NCI-H446 (cell line): ENCODE measurements at regions not wholly inside any gene's neighbourhood (a gene's known extent, or its start where the extent isn't known, plus 50 kb on each side); places are given as distances from the start of the nearest gene placed in this dataset.
"Not testable (repeated sequence)": the region's sequence is repeated elsewhere in the genome, so short reads cannot be mapped to it uniquely, and the experiment has no call there.

Experiments
- DNase-seq, 2 experiments: peaks; one replicate each; lab custom pipeline; 2025; lab: John Stamatoyannopoulos, UW

DNA sequence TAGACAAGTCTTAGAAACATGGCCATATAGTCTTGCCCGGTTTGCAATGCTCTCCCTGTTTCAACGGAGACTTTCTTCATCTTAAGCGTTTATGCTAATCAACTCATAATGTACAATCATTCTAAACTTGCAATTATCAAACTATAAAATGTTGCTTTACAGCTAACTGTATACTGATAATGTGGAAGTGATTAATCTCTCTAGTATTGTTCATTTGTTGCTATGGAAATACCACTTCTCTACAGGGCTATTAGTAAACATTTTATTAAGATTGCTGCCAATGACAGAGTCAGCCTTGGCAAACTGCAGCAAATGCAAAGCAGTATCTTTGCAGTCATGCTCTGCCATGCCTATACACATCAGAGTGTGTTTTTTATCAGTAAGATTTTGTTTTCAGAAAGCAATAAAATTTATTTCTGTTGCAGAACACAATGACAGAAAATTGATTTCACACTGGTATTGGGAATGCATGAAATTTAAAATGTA, 1201.8 kb upstream of the CDH2 start:
- DNase-seq, result no peak

DNA sequence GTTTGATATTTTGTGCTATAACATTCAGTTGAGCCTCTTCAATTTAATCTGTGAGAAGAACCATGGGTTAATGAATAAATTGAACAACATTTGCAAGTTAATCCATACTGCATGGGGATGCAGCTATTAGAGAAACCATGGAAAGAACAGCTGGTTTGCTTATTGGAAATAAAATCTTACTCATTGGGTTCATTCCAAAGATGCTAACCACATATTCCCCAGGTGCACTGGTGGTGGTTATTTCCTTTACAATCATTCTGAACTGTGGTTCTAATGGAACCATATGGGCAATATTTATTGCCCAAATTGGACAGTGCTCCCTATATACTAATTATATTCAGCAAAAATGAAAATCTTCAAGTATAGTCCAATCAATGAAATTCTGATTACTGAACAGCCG, 1200.4 kb upstream of the CDH2 start:
- no peak for DNase-seq

DNA sequence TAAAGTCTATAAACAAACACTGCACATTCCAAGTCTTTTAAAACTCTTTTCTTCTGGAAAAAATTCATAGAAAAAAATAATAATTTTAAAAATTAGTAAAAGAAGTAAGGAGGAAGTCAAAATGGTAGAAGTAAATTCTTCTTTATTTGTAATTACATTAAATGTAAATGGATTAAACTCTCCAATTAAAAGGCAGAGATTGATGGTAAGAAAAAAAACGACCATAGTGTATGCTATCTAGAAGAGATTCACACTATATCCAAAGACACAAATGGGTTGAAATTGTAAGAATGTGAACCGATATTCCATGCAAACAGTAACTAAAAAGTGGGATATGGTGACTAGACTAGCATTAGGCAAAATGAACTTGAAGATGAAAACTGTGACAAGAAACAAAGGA, 1196.1 kb upstream of the CDH2 start:
- DNase-seq, result no peak

DNA sequence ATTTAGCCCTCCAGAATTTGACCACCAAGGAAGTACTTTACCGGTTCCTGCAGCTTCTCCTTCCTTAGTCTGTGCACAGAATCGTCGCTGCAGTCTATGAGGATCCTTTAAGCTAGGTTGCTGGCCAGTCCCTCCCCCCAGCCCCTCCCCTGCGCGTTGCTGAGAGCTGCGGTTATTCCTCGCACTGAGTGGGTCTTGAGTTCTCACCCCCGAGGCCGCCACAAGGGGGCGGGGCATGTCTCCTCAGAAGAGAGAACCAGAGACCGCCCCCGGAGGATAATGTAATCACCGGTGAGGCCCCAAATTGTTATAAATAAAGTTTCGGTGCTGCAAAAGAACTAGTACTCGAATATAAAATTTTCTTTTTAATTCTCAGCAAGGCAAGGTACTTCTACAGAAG, 1184.9 kb upstream of the CDH2 start:
- DNase-seq, result no peak

DNA sequence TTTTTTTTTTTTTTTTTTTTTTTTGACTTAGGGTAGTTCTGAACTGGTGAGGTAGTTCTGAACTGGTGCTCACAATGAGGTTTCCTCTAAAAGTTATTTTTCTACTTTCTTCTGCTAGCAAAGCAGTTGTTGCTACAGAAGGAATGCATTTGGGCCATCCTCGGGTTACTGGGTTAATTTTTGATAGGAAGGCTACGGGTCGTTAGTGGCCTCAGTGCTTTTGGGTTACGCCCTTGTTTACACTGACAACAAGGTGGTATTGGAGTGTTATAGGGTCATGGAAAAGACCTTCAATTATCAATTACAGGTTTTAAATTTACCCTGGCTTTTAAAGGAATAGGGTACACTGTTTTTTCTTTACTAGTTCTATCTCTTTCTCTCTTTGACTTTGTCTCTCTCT, 1183.7 kb upstream of the CDH2 start:
- DNase-seq, result not testable (repeated sequence)

DNA sequence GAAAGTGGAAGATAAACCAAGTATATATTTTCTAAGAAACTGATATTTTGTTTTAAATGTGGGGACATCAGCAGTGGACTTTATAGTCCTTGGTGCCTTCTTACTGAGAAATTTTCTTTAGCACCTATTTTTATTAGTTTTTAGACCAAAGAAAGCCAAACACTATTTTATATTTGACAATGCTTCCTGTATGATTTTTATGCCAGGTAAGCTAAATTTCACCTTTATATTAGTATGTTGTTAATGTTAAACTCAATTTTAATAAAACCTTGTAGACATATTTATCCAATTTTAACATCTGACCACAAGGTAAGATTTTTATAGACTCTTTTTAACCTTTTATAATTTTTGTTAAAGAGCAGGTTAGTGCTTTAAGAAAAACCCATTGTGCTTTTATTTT, 1182.3 kb upstream of the CDH2 start:
- not testable (repeated sequence) for DNase-seq

DNA sequence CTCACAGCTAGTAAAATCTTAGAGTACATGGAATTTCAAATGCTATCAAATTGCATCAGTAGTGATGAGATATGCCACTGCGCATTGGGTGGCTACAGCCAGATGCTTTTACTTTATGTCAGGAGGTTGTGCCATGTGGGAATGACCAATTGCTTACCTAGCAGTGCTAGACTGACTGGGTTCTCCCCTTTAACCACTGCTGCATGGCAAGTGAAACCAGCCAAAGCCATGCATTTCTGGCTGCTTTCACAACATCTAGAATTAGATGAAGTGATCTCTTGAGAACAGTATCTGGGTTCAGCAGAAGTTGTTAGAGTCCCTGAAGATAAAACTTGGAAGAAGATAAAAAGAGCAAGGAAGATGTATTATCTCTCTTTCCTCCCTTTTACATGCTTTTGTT, 1174.2 kb upstream of the CDH2 start:
- DNase-seq, result no peak

DNA sequence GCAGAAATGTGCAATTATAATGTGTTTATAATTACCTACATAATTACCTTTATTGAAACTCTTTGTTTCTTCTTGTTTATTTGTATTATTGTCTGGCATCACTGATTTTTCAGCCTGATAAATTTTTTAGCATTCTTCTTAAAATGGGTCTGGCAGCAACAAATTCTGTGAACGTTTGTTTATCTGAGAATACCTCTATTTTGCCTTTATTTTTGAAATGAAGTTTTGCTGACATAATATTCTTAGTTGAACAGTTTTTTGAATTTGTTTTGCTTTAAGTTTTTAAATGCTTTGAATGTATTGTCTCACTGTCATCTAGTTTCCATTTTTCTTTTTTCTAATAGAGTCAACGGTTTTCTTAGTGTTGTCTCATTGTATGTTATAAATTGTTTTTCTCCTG, 1152.0 kb upstream of the CDH2 start:
- DNase-seq, result no peak

DNA sequence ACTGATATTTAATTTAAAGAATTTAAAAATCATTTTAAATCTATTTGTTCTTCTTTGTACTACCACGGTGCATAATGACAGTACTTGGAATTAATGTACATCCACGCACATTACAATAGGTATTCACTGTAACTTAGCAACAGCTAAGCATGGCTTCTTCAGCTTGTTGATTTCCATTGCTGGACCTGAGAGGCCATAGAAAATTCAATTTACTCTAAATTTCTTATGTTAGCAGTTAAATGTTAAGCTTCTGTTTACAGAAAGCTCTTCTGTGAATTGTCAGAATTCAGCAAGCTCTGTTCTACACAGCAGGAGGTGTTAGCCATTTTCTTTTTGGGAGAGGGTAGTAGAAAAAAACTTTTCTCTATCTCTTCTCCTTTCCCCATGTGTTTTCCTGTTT, 1149.3 kb upstream of the CDH2 start:
- DNase-seq, result no peak

DNA sequence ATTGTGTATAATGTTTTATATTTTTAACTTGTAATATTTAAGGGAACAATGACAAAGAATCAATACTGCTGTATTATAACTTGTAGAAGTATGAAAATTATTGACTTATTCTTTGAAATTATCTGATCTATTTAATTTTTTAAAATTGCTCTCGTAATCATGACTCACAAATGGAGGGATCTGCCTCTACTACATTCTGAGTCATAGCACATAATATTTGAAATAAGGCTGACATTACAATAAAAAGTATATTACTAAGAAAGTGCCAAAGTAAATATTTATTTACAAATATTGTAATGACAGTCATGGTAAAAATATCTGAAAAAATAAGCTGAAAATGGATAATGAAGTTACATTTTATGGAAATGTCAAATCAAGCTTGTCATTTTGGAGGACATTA, 1144.6 kb upstream of the CDH2 start:
- no peak for DNase-seq

DNA sequence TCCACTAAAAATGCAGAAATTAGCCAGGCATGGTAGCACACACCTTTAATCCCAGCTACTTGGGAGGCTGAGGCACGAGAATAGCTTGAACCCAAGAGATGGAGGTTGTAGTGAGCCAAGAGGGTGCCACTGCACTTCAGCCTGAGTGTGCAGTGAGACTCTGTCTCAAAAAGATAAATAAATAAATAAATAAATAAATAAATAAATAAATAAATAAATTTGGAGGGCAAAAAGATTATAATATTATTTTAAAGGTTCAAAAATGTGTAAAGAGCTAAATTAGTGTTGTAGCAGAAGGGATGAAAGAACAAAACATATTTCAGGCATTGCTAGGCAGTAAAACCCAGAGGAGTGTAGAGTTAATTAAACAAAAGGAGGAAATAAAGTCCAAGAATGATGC, 1136.4 kb upstream of the CDH2 start:
- DNase-seq, result no peak

DNA sequence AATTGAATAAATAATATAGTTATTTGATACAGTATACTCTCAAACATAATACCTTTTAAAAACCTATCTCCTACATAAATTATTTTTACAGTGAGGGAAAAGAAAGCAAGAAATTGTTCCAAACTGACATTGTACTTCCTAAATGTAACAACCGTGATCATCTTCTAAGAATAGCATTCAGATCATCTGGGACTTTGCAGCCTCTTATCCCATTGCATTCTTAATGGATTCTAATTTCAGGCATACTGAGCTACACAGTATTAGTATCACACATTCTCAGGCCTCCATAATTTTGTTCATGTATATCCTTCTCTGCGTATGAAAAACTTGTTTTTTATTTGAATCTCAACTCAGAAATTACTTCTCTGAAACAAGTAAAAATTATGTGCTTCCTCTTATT, 1134.7 kb upstream of the CDH2 start:
- no peak for DNase-seq

DNA sequence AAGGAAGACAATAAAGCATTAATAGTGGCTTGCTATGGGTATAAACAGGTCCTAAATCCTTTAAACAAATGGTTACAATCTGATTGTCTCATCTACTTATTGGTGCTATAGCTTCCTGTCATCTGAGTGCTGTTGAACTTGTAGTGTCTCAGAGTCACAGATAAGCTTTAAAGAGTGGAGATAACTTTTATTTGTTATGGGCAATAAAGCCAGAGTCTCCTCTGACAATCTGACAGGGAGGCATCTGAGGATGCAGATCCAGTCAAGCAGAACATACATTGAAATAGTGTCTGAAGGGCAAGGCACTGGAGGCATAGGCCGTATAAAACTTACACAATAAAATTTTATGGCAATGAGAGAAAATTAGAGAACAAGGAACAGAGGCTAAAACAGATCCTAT, 1132.4 kb upstream of the CDH2 start:
- no peak for DNase-seq

DNA sequence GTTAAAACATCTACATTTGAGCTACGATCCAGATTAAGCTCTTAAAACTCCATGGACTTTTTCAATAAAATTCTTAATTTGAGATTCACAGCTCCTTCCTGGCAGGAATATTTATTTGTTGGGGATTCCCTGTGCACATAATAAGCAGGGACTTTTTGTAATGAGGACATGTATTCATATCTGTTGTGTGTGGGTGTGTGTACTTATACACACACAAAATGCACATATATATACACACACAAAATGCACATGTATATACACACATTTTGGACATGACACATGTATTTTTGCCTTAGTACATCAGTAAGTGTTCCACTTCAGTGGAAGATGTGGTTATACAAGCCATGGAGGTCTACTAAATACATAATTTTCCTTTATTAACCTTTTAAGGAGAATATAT, 1131.1 kb upstream of the CDH2 start:
- no peak for DNase-seq

DNA sequence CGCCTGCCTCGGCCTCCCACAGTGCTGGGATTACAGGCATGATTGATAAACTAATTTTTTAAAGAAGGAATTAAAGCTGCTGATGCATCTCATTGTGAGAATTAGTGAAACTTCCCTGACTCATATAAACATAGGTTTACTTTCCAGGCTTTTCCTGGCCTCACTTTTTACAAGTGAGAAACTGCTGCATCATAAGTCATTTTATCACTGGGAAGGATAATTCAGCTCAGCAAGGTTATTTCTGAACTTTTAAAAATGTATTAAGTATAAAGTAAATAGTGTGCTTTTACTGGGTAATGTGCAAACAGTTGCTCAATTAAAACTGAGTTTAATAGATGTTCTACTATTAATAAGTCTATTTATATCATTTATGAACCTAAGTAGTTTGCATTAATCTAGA, 1130.3 kb upstream of the CDH2 start:
- DNase-seq, result no peak

DNA sequence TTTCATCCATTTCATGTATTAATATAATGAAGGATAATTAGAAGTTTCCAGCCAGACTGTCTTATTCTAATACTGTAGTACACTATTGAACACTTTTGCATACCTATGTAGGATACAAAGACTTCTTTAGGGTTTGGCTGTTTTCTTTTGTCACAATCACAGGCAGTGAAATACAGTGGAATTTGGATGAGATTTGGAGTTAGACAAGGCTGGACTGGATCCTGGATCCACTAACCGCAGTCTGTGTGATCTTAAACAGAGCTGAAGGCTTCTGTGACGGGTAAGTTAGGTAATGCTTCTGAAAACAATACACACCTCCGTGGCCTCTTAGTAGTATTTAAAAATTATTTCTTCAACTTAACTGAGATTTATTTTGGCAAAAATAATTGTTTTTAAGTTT, 1128.6 kb upstream of the CDH2 start:
- no peak for DNase-seq

DNA sequence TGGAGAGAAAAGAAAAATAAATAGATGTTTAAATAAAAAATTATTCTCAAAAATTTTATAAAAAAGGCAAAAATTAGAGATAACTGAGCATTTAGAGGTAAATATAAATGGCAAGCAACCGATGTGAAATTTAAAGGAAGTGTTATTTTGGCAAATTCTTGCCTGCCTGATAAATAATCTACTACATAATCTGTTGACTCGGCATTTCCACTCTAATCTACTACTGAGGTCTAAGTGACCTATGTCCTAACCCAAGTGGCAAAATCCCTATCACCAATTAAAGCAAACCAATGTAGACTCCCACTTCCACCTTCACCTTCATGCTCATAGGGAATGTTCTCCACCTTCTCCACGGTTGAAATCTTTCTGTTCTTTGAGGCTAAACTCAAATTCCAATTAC, 1124.1 kb upstream of the CDH2 start:
- no peak for DNase-seq

DNA sequence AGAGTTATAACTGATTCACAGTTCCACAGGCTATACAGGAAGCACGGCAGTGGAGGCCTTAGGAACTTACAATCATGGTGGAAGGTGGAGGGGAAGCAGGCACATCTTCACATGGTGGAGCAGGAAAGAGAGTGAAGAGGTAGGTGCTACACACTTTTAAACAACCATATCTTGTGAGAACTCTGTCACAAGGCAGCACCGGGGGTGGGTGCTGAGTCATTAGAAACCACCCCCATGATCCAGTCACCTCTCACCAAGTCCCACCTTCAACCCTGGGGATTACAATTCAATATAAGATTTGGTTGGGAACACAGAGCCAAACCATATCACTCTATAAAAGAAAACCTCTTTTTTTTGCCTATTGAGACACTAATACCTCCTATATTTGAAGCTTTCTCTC, 1108.5 kb upstream of the CDH2 start:
- DNase-seq, result no peak

DNA sequence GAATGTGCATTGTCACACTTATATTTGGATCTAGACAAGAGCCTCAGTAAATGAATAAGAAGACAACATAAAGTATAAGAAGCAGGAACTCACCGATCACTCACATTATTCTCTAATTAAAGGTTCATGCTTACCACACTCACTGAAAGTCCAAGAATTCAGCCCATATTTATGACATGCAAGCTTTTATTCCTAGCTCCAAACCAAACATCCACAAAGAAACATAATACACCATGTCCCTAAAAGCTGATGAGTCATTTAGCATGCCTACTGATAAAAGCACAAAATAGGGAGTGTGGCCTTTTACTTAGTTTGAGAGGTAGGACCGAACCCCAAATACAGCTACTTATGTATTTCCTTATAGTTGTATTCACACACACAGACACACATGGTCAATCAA, 1094.6 kb upstream of the CDH2 start:
- no peak for DNase-seq

DNA sequence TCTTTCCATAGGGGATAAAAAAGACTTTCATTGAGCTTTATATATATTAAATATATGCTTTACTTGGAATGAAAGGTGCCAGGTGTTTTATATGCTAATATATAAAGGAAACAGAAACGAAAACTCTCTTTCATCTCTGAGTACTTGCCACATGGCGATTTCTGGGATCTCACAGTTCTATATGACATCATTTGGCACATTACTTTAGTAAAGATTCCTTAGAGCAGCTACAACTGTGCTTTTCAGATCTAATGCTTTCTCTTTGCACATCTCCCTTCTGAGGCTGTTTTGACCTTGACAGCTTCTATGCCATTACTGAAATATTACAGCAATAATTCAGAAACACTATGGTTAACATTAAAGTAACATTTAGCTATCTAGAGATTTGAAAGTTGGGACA, 1082.9 kb upstream of the CDH2 start:
- DNase-seq, result no peak

DNA sequence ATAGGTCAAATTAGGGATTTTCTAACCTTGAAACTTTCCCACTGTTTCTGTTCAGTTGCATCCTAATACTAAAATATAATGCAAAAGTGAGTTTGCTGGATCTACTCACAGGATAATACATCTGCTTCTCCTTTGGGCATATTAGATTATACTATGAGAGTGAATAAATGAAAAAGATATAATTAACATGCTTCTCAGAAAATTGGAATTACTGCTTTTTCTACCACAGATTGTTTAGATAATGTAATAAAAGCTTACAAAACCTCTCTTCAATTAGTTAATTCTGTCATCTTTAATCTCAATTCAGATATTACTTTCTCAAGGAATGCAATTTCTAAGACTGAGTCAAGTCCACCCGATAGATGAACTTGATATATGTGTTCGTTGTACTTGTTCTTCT, 1077.2 kb upstream of the CDH2 start:
- DNase-seq, result no peak

DNA sequence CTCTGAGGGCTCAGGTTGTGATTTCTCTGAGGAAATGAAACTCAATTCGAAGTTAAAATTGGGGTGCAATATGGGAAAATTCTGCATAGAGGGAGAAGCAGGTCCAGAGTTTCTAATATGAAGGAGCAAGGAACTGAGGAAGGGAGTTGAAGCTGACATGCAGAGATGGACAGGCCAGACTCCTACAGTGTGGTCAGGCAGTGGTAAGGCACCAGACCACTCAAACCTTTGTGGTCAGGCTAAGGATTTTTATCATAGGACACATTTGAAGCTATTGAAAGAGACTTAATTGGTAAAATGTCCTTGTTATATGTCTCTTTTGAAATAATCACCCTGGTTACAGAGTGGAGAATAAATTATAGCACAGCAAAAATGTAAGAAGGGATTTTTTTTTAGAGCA, 1074.8 kb upstream of the CDH2 start:
- DNase-seq, result no peak

DNA sequence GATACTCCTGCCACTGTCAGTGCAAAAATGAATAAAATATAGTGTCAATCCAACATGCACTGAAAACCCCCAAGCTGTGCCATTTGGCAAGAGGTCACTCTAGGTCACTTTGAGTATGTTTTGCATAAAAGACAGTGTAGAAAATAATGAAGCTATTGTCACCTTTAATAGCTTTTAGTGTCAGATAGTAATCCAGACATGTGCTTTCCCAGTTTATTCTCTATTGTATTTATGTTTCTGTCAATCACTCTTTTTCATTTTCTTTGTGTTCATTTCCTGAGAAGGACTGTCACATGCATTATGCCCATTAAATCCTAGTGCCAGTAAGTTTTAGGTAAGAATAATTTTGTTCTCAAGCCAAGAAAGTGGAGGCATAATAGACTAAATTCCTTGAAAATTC, 1073.9 kb upstream of the CDH2 start:
- DNase-seq, result no peak

DNA sequence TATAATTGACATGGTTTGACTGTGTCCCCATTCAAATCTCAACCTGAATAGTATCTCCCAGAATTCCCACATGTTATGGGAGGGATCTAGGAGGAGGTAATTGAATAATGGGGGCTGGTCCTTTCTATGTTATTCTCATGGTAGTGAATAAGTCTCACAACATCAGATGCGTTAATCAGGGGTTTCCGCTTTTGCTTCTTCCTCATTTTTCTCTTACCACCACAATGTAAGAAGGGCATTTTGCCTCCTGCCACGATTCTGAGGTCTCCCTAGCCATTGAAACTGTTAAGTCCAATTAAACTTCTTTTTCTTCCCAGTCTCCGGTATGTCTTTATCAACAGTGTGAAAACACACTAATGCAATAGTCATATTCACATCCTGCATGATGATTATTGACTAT, 1073.3 kb upstream of the CDH2 start:
- DNase-seq, result no peak

DNA sequence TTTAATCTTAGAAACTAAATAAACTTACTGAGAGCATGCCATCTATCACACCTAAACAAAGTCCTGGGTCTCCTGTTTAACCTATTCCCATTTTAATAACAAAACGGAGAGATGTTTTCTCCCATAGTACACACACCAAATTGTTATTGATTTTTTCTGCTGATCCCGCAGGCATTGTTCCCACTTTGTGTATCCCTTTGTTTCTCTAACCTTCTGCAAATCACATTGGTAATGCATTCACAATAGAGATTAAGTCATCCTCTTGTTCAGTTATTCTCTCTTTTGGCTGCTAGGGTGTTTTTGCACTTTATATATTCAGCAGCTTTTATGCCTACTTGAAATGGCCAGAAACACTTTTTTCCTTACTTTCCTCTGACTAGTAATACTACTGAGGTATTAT, 1071.9 kb upstream of the CDH2 start:
- DNase-seq, result no peak
